Astrocyte of the hippocampus (primary cell): ENCODE measurements at regions not wholly inside any gene's neighbourhood (a gene's known extent, or its start where the extent isn't known, plus 50 kb on each side); places are given as distances from the start of the nearest gene placed in this dataset.
"Not testable (repeated sequence)": the region's sequence is repeated elsewhere in the genome, so short reads cannot be mapped to it uniquely, and the experiment has no call there.

Experiments used
- DNase-seq: peaks from one replicate; pipeline ENCODE4 v3.0.0; 2011; ENCODE audit warnings: low read depth, low spot score

DNA sequence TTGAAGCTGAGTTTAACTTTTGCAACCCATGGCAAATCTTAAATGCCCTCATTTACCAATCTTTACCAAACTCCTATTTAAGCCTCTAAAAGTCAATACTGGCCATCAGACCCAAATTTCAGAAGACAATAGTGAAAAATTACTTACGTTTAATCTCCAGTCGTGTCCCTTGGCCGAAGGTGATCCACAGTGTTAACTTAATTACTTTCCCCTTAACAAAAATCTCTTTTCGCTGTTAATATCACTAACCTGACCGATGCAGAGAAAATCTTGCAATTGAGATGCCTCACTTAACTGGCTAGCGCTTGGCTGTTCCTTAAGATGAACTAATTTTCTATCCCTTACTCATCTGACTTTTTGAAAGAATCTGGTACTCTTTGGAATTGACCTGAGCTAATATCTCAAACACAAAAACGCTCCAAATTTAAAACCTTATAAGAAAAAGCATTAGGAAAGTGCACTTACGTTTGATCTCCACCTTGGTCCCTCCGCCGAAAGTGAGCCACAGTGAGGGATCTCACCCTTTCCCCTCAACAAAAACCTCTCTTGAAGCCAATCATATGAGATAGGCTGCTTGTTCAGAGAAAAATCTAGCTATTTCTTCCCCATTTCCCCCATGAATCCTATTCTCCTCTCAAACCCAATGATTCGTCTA lies 169.1 kb downstream of the RPIA start:
- no peak for DNase-seq

DNA sequence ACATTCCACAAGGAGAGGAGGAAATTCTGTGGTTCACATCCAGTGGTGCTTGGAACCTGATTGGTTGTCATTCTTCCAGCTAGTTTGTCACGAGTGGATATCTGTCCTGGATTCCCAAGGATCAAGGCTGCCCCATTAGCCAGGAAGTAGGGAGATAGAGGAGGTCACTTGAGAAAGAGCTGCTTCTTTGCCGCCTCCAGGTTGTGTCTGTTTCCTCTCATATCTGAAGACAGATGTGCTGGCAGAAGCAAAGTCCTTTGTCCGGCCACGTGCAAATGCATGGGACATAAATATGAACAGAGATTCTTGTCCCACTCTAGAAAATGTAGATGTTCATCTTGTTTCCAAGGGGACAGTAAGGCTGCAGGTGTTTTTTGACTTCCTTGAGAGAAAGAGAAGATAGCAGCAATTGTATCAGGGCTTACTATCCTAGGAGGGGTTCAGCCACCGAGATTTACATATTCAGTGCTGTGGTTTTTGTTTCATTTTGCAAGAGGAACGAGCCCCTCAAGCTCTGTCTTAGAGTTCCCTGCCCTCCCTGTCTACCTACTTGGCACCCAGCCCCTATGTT lies 174.4 kb downstream of the RPIA start:
- DNase-seq, result no peak

DNA sequence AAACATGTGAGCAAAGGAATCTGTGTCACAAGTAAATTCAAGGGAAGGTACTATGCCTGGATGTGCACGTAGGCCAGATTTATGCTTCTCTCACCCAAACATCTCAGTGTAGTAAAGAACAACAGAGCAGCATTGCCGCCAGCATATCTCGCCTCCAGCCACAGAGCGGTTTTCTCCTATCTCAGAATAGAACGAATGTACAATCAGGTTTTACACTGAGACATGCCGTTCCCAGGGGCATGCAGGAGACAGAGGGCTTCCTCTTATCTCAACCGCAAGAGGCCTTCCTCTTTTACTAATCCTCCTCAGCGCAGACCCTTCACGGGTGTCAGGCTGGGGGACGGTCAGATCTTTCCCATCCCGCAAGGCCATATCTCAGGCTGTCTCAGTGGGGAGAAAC lies 175.3 kb downstream of the RPIA start:
- no peak for DNase-seq

DNA sequence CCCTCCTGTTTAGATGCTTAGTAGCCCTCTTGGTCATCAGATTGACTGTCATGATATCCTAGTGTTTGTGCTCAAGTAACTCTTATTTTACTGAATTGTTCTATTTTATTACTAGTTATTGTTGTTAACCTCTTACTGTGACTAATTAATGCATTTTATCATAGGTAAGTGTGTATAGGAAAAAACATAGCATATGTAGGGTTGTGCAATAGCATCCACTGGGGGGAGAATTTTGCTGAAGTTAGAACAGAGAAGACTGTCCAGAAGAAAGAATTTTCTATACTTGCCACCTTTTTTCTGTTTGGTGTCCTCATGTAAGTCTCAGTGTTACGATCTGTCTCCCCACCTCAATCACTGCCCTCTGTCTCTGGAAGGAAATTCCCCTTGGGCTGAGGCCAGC lies 177.4 kb downstream of the RPIA start:
- DNase-seq, result no peak

- DNase-seq, result no peak
Observed at GRCh38 chr2:88870267-88870839, 178.9 kb downstream of the RPIA start.

DNA sequence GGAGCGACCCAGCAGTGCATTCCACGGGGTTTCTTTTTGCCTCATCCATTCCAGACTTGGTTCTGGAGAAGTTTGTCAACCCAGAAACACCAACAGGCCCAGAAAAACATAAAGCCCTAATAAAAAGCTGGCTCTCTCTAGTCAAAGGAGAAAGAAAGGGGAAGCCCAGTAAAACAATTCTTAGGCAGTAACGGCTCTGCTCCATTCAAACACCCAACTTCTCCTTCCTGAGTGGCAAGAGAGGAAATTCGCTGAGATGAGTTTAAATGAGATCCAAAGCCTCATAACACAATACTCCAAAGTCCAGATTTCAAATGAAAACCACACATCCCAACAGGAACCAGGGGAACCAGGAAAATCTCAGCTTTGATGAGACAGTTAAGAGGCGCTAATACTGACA lies 179.9 kb downstream of the RPIA start:
- no peak for DNase-seq

- no peak for DNase-seq
Observed at GRCh38 chr2:88873620-88874019, 182.1 kb downstream of the RPIA start.

DNA sequence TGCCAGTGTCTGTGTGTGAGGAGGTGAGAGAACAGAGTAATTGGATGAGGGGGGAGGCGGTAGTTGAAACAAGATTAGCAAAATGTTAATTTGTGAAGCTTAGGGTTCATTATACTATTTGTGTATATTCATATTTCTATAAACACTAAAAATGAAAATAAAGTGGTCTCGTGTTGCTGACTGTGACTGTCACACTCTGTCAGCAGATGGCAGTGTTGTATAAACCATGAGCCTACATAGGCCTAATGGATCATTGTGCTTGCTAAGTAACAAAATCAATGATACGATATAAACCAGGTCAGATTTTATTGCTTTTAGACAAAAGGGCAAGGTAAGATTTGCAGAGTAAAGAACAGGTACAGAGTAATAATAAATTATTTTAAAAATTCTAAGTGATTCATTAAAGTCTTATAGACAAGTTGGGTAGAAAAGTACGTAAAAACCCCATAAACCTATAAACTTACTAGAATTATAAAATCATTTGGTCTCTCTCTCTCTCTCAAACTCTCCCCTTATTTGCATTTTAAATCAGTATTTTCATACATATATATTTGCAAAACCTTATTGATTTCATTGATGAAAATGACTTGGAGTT lies 182.7 kb downstream of the RPIA start:
- DNase-seq, result peak; percentile 67

- DNase-seq, result no peak
Observed at GRCh38 chr2:88875736-88876135, 184.3 kb downstream of the RPIA start.

GRCh38 chr2:88880441-88880953 lies 189.0 kb downstream of the RPIA start:
- peak; percentile 65 for DNase-seq

DNA sequence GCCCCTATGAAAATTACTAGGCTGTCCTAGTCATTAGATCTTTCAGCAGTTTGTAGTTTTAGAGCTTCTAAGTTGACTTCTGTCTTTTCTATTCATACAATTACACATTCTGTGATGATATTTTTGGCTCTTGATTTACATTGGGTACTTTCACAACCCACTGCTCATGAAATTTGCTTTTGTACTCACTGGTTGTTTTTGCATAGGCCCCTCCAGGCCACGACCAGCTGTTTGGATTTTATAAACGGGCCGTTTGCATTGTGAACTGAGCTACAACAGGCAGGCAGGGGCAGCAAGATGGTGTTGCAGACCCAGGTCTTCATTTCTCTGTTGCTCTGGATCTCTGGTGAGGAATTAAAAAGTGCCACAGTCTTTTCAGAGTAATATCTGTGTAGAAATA lies 193.8 kb downstream of the RPIA start:
- DNase-seq, result no peak

DNA sequence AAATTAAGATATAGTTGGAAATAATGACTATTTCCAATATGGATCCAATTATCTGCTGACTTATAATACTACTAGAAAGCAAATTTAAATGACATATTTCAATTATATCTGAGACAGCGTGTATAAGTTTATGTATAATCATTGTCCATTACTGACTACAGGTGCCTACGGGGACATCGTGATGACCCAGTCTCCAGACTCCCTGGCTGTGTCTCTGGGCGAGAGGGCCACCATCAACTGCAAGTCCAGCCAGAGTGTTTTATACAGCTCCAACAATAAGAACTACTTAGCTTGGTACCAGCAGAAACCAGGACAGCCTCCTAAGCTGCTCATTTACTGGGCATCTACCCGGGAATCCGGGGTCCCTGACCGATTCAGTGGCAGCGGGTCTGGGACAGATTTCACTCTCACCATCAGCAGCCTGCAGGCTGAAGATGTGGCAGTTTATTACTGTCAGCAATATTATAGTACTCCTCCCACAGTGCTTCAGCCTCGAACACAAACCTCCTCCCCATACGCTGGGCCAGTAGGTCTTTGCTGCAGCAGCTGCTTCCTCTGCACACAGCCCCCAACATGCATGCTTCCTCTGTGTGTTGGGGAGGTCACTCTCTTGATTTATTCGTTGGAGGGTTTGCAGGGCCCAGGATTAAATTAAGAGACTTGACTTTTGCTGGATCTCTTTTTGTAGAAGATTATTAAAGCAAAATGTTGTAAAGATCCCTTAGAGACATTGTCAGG lies 194.4 kb downstream of the RPIA start:
- DNase-seq, result no peak

GRCh38 chr2:88887466-88887865 lies 196.0 kb downstream of the RPIA start:
- DNase-seq, result not testable (repeated sequence)

GRCh38 chr2:88892207-88892606 lies 200.7 kb downstream of the RPIA start:
- DNase-seq, result no peak

DNA sequence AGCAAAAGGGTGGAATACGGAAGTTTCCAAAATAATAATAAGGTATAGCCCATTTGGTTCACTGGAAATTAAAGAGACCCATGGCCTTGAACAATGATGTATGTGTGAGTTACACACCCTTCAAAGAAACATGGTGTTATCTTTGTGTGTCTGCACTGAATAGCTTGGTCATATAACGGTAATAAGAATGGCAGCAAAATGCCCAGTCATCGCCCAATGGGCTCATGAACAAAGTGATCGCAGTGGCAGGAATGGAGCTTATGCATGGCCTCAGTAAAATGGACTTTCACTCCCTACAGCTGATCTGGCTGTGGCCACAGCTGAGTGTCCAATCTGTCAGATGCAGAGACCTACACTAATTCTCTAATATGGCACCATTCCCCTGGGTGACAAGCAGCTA lies 201.3 kb downstream of the RPIA start:
- no peak for DNase-seq

DNA sequence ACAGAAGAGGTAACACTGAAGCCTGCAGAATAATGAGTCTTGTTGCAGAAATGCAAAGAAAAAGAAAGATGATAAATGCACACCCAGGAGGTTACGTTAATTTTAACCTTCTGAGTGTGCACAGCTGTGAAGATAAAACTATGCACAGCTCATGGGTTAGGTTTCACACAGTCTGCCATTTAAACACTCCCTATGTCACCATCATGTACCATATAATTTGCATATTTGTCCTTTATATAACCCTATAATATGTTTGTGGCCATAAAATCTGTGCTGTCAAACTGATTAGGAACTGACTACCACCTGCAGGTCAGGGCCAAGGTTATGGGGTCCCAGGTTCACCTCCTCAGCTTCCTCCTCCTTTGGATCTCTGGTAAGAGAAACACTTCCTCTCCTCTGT lies 205.5 kb downstream of the RPIA start:
- no peak for DNase-seq

GRCh38 chr2:88897715-88898114 lies 206.2 kb downstream of the RPIA start:
- DNase-seq, result no peak

- peak; percentile 39 for DNase-seq
Observed at GRCh38 chr2:88903749-88904353, 212.4 kb downstream of the RPIA start.

DNA sequence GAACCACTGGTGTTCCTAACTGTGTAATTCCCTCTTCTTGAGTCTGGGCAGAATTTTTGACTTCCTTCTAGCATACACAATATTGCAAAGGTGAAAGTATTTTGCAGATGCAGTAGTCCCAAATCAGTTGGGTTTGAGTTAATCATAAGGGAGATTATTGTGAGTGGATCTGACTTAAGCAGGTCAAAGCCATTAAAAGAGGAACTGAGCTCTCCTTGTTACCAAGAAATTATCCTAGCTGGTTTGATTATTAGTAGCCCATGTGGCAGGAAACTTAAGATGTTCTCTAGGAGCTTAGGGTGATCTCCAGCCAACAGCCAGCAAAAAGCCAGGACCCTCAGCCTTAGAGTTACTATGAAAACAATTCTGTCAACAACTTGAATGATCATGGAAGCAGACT lies 221.8 kb downstream of the RPIA start:
- no peak for DNase-seq

- DNase-seq, result peak; percentile 14
Observed at GRCh38 chr2:88919087-88919738, 227.7 kb downstream of the RPIA start.

DNA sequence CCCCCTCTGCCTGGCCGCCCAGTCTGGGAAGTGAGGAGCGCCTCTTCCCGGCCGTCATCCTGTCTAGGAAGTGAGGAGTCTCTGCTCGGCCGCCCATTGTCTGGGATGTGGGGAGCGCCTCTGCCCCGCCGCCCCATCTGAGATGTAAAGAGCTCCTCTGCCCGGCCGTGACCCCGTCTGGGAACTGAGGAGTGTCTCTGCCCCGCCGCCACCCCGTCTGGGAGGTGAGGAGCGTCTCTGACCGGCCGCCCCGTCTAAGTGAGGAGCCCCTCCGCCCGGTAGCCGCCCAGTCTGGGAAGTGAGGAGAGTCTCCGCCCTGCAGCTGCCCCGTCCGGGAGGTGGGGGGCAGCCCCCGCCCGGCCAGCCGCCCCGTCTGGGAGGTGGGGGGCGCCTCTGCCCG lies 228.9 kb downstream of the RPIA start:
- DNase-seq, result not testable (repeated sequence)
